H9 (cell line): ENCODE measurements at regions not wholly inside any gene's neighbourhood (a gene's known extent, or its start where the extent isn't known, plus 50 kb on each side); places are given as distances from the start of the nearest gene placed in this dataset.

ENCODE experiments used
- DNase-seq: peaks from one replicate; pipeline ENCODE4 v3.0.0-alpha.2; 2017
- H2AFZ ChIP-seq: one replicate; pipeline ENCODE4 v1.6.1; 2013; ENCODE audit warnings: mild to moderate bottlenecking, low read length, control low read depth, moderate library complexity
- H2AK5ac ChIP-seq: 2 replicates; pipeline ENCODE4 v1.6.1; 2013; ENCODE audit warnings: low read length, control low read depth, mixed read lengths; ENCODE audit not compliant: insufficient read length
- H2BK120ac ChIP-seq: one replicate; pipeline ENCODE4 v1.6.1; 2013; ENCODE audit warnings: low read depth, mild to moderate bottlenecking, low read length, control low read depth, inconsistent platforms; ENCODE audit not compliant: poor library complexity, severe bottlenecking
- H2BK12ac ChIP-seq: 2 replicates; pipeline ENCODE4 v1.6.1; 2013; ENCODE audit warnings: low read length, control low read depth, mixed read lengths, low read depth; ENCODE audit not compliant: insufficient read length
- H2BK15ac ChIP-seq: 2 replicates; pipeline ENCODE4 v1.6.1; 2013; ENCODE audit warnings: low read depth, low read length, control low read depth
- H2BK20ac ChIP-seq: one replicate; pipeline ENCODE4 v1.6.1; 2013; ENCODE audit warnings: low read depth, mild to moderate bottlenecking, low read length, control low read depth, inconsistent platforms; ENCODE audit not compliant: poor library complexity, severe bottlenecking
- H2BK5ac ChIP-seq: 2 replicates; pipeline ENCODE4 v1.6.1; 2013; ENCODE audit warnings: low read length, control low read depth, mixed read lengths; ENCODE audit not compliant: insufficient read length
- H3K14ac ChIP-seq: 2 replicates; pipeline ENCODE4 v1.6.1; 2013; ENCODE audit warnings: low read length, control low read depth; ENCODE audit not compliant: insufficient read depth
- H3K18ac ChIP-seq: 2 replicates; pipeline ENCODE4 v1.6.1; 2013; ENCODE audit warnings: low read depth, mild to moderate bottlenecking, mixed read lengths, low read length, control low read depth; ENCODE audit not compliant: insufficient read length
- H3K23ac ChIP-seq: 2 replicates; pipeline ENCODE4 v1.6.1; 2013; ENCODE audit warnings: low read length, control low read depth, mixed read lengths, low read depth; ENCODE audit not compliant: insufficient read length
- H3K23me2 ChIP-seq: 2 replicates; pipeline ENCODE4 v1.6.1; 2013; ENCODE audit warnings: low read depth, mild to moderate bottlenecking, mixed read lengths, low read length, control low read depth; ENCODE audit not compliant: insufficient read length, poor library complexity, severe bottlenecking
- H3K27ac ChIP-seq: 2 replicates; pipeline ENCODE4 v1.5.1; 2013; ENCODE audit warnings: low read length, control low read depth, mixed read lengths, low read depth; ENCODE audit not compliant: insufficient read length
- H3K27me3 ChIP-seq: 2 replicates; pipeline ENCODE4 v1.6.1; 2013; ENCODE audit warnings: low read length, control low read depth, inconsistent platforms; ENCODE audit not compliant: insufficient read depth
- H3K4ac ChIP-seq: 2 replicates; pipeline ENCODE4 v1.6.1; 2013; ENCODE audit warnings: low read depth, mild to moderate bottlenecking, control low read depth, inconsistent platforms, low read length, moderate library complexity
- H3K4me1 ChIP-seq: 2 replicates; pipeline ENCODE4 v1.6.1; 2013; ENCODE audit warnings: low read length, control low read depth, inconsistent platforms; ENCODE audit not compliant: insufficient read depth
- H3K4me2 ChIP-seq: 2 replicates; pipeline ENCODE4 v1.6.1; 2013; ENCODE audit warnings: low read length, control low read depth, mixed read lengths; ENCODE audit not compliant: insufficient read length, insufficient read depth
- H3K56ac ChIP-seq: 2 replicates; pipeline ENCODE4 v1.6.1; 2013; ENCODE audit warnings: low read depth, mild to moderate bottlenecking, mixed read lengths, low read length, control low read depth; ENCODE audit not compliant: insufficient read length
- H3K79me1 ChIP-seq: 2 replicates; pipeline ENCODE4 v1.6.1; 2013; ENCODE audit warnings: low read depth, mild to moderate bottlenecking, moderate library complexity, low read length, control low read depth, inconsistent platforms; ENCODE audit not compliant: insufficient read depth, poor library complexity, severe bottlenecking
- H3K79me2 ChIP-seq: 2 replicates; pipeline ENCODE4 v1.6.1; 2013; ENCODE audit warnings: low read length, control low read depth, inconsistent platforms; ENCODE audit not compliant: insufficient read depth
- H3K9ac ChIP-seq: 2 replicates; pipeline ENCODE4 v1.6.1; 2013; ENCODE audit warnings: low read length, control low read depth, mixed read lengths; ENCODE audit not compliant: insufficient read length; ENCODE audit errors: extremely low read depth
- H3K9me3 ChIP-seq: one replicate; pipeline ENCODE4 v1.6.1; 2013; ENCODE audit warnings: low read depth, low read length, inconsistent platforms; ENCODE audit not compliant: control insufficient read depth
- H3T11ph ChIP-seq: one replicate; pipeline ENCODE4 v1.6.1; 2013; ENCODE audit warnings: mild to moderate bottlenecking, low read length, control low read depth, inconsistent platforms
- H4K20me1 ChIP-seq: one replicate; pipeline ENCODE4 v1.6.1; 2013; ENCODE audit not compliant: control insufficient read depth, insufficient read length, insufficient read depth
- H4K5ac ChIP-seq: 2 replicates; pipeline ENCODE4 v1.6.1; 2013; ENCODE audit warnings: low read depth, mild to moderate bottlenecking, mixed read lengths, low read length, control low read depth; ENCODE audit not compliant: insufficient read length
- H4K8ac ChIP-seq: replicated peaks from 2 replicates; pipeline ENCODE4 v1.6.1; 2013; ENCODE audit warnings: low read length, control low read depth, mixed read lengths, low read depth; ENCODE audit not compliant: insufficient read length
- H4K91ac ChIP-seq: 2 replicates; pipeline ENCODE4 v1.6.1; 2013; ENCODE audit warnings: low read depth, mild to moderate bottlenecking, moderate library complexity, mixed read lengths, low read length, control low read depth; ENCODE audit not compliant: insufficient read length
- H3K27ac Mint-ChIP-seq, 3 experiments: 2 replicates in 2 of 3; 3 replicates in 1 of 3; pipeline ENCODE4 v1.8.0; 2020 to 2021; ENCODE audit warnings: mixed read lengths in 3 of 3, mild to moderate bottlenecking in 1 of 3, moderate library complexity in 1 of 3
- H3K27me3 Mint-ChIP-seq: 2 replicates; pipeline ENCODE4 v1.8.0; 2021; ENCODE audit warnings: low read depth, mild to moderate bottlenecking, moderate library complexity, mixed read lengths
- H3K36me3 Mint-ChIP-seq, 3 experiments: 2 replicates in 2 of 3; 3 replicates in 1 of 3; pipeline ENCODE4 v1.8.0; 2020 to 2021; ENCODE audit warnings: low read depth in 3 of 3, mixed read lengths in 3 of 3; ENCODE audit not compliant: insufficient read depth in 1 of 3
- H3K4me1 Mint-ChIP-seq, 2 experiments: 2 replicates each; pipeline ENCODE4 v1.8.0; 2020; ENCODE audit warnings: mixed read lengths in 2 of 2
- H3K4me3 Mint-ChIP-seq, 2 experiments: 2 replicates in 1 of 2; 3 replicates in 1 of 2; pipeline ENCODE4 v1.8.0; 2020 to 2021; ENCODE audit warnings: mild to moderate bottlenecking in 2 of 2, mixed read lengths in 2 of 2, moderate library complexity in 1 of 2
- H3K9me3 Mint-ChIP-seq, 2 experiments: 2 replicates in 1 of 2; 3 replicates in 1 of 2; pipeline ENCODE4 v1.8.0; 2020; ENCODE audit warnings: mild to moderate bottlenecking in 2 of 2, mixed read lengths in 2 of 2, moderate library complexity in 1 of 2
- WGBS: extraction: QIAGEN DNeasy Blood & Tissue Kit; methylation state at CpG from one replicate; pipeline ENCODE4 v1.1.7; 2013; ENCODE audit warnings: missing lambda C conversion rate, low lambda C conversion rate, mixed read lengths; ENCODE audit not compliant: insufficient read length; ENCODE audit errors: extremely low coverage; 5-methylcytosine and 5-hydroxymethylcytosine counted together
- TF ChIP-seq, protein P1 (sequence below): fragments of 200-600 bp; sonication (generic); conservative IDR thresholded peaks from 3 replicates; pipeline ENCODE4 v1.8.0; 2021; ENCODE audit warnings: antibody characterized with exemption, mild to moderate bottlenecking

DNA sequence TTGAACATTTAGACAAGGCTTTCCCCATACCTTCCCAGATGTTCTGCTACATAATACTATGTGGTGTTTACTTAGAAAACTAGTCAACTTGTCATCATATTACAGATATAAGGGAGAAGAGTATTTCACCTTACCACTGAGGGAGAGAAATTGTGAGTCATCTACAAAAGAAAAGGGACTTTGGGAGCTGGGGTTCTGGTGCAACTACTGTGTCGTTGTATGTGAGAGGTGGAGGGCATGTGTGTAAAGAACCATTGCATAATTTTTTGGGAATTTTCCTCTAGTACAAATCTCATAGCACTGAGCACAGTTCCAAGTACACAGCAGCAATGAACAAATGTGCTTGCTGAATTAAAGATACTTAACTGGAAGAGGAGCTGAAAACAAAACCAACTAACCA, 665.6 kb downstream of the DHX35 start:
- H3K27ac ChIP-seq = no peak overlapping the region
- H2AK5ac ChIP-seq = no peak overlapping the region
- no peaks in the 10 kb centered on the region for H4K20me1 ChIP-seq
- no peak overlapping the region for H3K9ac ChIP-seq
- H4K8ac ChIP-seq = no peak overlapping the region
- Mint-ChIP-seq H3K27ac (no peak overlapping the region), H3K36me3 (no peaks in the 10 kb centered on the region), H3K4me1 (peaks cover 0 to 6% of the 10 kb centered on the region in 2 experiments; a peak in 1 of 4 replicates), H3K9me3 (no peaks in the 10 kb centered on the region), H3K27me3 (no peaks in the 10 kb centered on the region; the same call in 1 of the 2 replicates), H3K4me3 (no peak overlapping the region)
- H3K4me2 ChIP-seq = no peak overlapping the region
- no peak overlapping the region for H3T11ph ChIP-seq
- no peak overlapping the region for H3K23ac ChIP-seq
- no peak overlapping the region for H2BK5ac ChIP-seq
- H3K14ac ChIP-seq = no peak overlapping the region
- DNase-seq = no peak
- H3K4me1 ChIP-seq = no peaks in the 10 kb centered on the region; the same call in 1 of the 2 replicates
- H4K91ac ChIP-seq = no peak overlapping the region
- no peak overlapping the region for H3K4ac ChIP-seq
- no peak overlapping the region for H2BK20ac ChIP-seq
- no peaks in the 10 kb centered on the region for H3K79me1 ChIP-seq
- H3K27me3 ChIP-seq = no peaks in the 10 kb centered on the region
- no CpG with 5 or more reads among the region's 1 CpG for WGBS
- no peak overlapping the region for H4K5ac ChIP-seq
- no peak overlapping the region for H3K56ac ChIP-seq
- H2AFZ ChIP-seq = no peak overlapping the region
- H3K23me2 ChIP-seq = no peaks in the 10 kb centered on the region
- H3K79me2 ChIP-seq = no peaks in the 10 kb centered on the region
- H3K18ac ChIP-seq = no peak overlapping the region
- no peak overlapping the region for H2BK12ac ChIP-seq
- TF ChIP-seq, protein P1, sequence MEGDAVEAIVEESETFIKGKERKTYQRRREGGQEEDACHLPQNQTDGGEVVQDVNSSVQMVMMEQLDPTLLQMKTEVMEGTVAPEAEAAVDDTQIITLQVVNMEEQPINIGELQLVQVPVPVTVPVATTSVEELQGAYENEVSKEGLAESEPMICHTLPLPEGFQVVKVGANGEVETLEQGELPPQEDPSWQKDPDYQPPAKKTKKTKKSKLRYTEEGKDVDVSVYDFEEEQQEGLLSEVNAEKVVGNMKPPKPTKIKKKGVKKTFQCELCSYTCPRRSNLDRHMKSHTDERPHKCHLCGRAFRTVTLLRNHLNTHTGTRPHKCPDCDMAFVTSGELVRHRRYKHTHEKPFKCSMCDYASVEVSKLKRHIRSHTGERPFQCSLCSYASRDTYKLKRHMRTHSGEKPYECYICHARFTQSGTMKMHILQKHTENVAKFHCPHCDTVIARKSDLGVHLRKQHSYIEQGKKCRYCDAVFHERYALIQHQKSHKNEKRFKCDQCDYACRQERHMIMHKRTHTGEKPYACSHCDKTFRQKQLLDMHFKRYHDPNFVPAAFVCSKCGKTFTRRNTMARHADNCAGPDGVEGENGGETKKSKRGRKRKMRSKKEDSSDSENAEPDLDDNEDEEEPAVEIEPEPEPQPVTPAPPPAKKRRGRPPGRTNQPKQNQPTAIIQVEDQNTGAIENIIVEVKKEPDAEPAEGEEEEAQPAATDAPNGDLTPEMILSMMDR = no peak
- H3K9me3 ChIP-seq = no peaks in the 10 kb centered on the region
- no peak overlapping the region for H2BK15ac ChIP-seq
- H2BK120ac ChIP-seq = no peak overlapping the region
